Transverse colon (tissue), 3 donors: ENCODE measurements at regions not wholly inside any gene's neighbourhood (a gene's known extent, or its start where the extent isn't known, plus 50 kb on each side); places are given as distances from the start of the nearest gene placed in this dataset.

Experiments
- EP300 ChIP-seq: sonication (generic); formaldehyde crosslinking; IDR thresholded peaks from one replicate; pipeline ENCODE4 v1.6.1; 2017; ENCODE audit warnings: antibody characterized with exemption, low read depth
- POLR2A ChIP-seq: fragments of 450-650 bp; IDR thresholded peaks from one replicate; pipeline ENCODE4 v1.6.1; 2016; ENCODE audit warnings: antibody characterized with exemption, mild to moderate bottlenecking, moderate library complexity
- TF ChIP-seq, protein P1 (sequence below), 5 experiments: fragments of 200-600 bp in 3 of 5; fragments of 450-650 bp in 2 of 5; sonication (generic) in 3 of 5; IDR thresholded peaks; 1 replicate in 2 of 5; 2 replicates in 3 of 5; pipeline ENCODE4 v1.5.1; 2016 to 2017; ENCODE audit warnings: antibody characterized with exemption in 5 of 5, inconsistent platforms in 3 of 5, mild to moderate bottlenecking in 2 of 5, moderate library complexity in 1 of 5

- no peak for TF ChIP-seq POLR2A
- TF ChIP-seq, protein P1, sequence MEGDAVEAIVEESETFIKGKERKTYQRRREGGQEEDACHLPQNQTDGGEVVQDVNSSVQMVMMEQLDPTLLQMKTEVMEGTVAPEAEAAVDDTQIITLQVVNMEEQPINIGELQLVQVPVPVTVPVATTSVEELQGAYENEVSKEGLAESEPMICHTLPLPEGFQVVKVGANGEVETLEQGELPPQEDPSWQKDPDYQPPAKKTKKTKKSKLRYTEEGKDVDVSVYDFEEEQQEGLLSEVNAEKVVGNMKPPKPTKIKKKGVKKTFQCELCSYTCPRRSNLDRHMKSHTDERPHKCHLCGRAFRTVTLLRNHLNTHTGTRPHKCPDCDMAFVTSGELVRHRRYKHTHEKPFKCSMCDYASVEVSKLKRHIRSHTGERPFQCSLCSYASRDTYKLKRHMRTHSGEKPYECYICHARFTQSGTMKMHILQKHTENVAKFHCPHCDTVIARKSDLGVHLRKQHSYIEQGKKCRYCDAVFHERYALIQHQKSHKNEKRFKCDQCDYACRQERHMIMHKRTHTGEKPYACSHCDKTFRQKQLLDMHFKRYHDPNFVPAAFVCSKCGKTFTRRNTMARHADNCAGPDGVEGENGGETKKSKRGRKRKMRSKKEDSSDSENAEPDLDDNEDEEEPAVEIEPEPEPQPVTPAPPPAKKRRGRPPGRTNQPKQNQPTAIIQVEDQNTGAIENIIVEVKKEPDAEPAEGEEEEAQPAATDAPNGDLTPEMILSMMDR (IDR thresholded peaks at IDR 0.05), result no peak
- TF ChIP-seq EP300, result no peak
These were observed 55.4 kb upstream of the ATP12A start for GRCh38 chr13:24624801-24625231.
